Neural progenitor cell (in vitro differentiated cells): ENCODE measurements at regions not wholly inside any gene's neighbourhood (a gene's known extent, or its start where the extent isn't known, plus 50 kb on each side); places are given as distances from the start of the nearest gene placed in this dataset.
A peak's percentile ranks its signal among the peaks of the same experiment; 100 is the strongest.

Source experiments
- DNase-seq: peaks from one replicate; pipeline ENCODE4 v3.0.0-alpha.2; 2016; ENCODE audit warnings: low spot score
- H2AFZ ChIP-seq: fragments of 200-600 bp; sonication (generic); replicated peaks from 2 replicates; pipeline ENCODE4 v1.6.1; 2016; ENCODE audit warnings: antibody characterized with exemption
- H3F3A ChIP-seq: fragments of 200-600 bp; sonication (generic); 2 replicates; pipeline ENCODE4 v1.6.1; 2016; ENCODE audit warnings: antibody characterized with exemption, low read depth
- H3K27ac ChIP-seq: fragments of 200-600 bp; sonication (generic); 2 replicates; pipeline ENCODE4 v1.5.1; 2016; ENCODE audit warnings: mild to moderate bottlenecking
- H3K27me3 ChIP-seq: fragments of 200-600 bp; sonication (generic); 2 replicates; pipeline ENCODE4 v1.6.1; 2016; ENCODE audit warnings: mild to moderate bottlenecking, moderate library complexity
- H3K36me3 ChIP-seq: fragments of 200-600 bp; sonication (generic); 2 replicates; pipeline ENCODE4 v1.5.1; 2016
- H3K4me1 ChIP-seq: fragments of 200-600 bp; sonication (generic); 2 replicates; pipeline ENCODE4 v1.6.1; 2016; ENCODE audit warnings: mixed run types
- H3K4me2 ChIP-seq: fragments of 200-600 bp; sonication (generic); 2 replicates; pipeline ENCODE4 v1.6.1; 2016
- H3K4me3 ChIP-seq: fragments of 200-600 bp; sonication (generic); 2 replicates; pipeline ENCODE4 v1.5.1; 2016
- H3K79me2 ChIP-seq: fragments of 200-600 bp; sonication (generic); 2 replicates; pipeline ENCODE4 v1.6.1; 2016; ENCODE audit warnings: low read depth
- H3K9ac ChIP-seq: fragments of 200-600 bp; sonication (generic); 2 replicates; pipeline ENCODE4 v1.6.1; 2016
- H3K9me3 ChIP-seq: fragments of 200-600 bp; sonication (generic); 2 replicates; pipeline ENCODE4 v1.5.1; 2016; ENCODE audit warnings: low read depth
- H4K20me1 ChIP-seq: fragments of 200-600 bp; sonication (generic); 2 replicates; pipeline ENCODE4 v1.6.1; 2016; ENCODE audit warnings: low read depth
- H3K27ac Mint-ChIP-seq: 3 replicates; pipeline ENCODE4 v1.8.0; 2021; ENCODE audit warnings: mixed read lengths
- H3K27me3 Mint-ChIP-seq: 2 replicates; pipeline ENCODE4 v1.8.0; 2022; ENCODE audit warnings: low read depth, mild to moderate bottlenecking, inconsistent platforms, moderate library complexity, mixed read lengths; ENCODE audit not compliant: insufficient read depth
- H3K36me3 Mint-ChIP-seq: 3 replicates; pipeline ENCODE4 v1.8.0; 2021; ENCODE audit warnings: mixed read lengths
- H3K4me1 Mint-ChIP-seq: 3 replicates; pipeline ENCODE4 v1.8.0; 2021; ENCODE audit warnings: mixed read lengths
- H3K4me3 Mint-ChIP-seq: 3 replicates; pipeline ENCODE4 v1.8.0; 2021; ENCODE audit warnings: mild to moderate bottlenecking, moderate library complexity, mixed read lengths
- H3K9me3 Mint-ChIP-seq: 3 replicates; pipeline ENCODE4 v1.8.0; 2020; ENCODE audit warnings: mixed read lengths
- EZH2 ChIP-seq: fragments of 200-600 bp; sonication (generic); IDR thresholded peaks from 2 replicates; pipeline ENCODE4 v1.6.1; 2017; ENCODE audit warnings: antibody characterized with exemption, mild to moderate bottlenecking, moderate library complexity
- EZH2phosphoT487 ChIP-seq: fragments of 200-600 bp; sonication (generic); IDR thresholded peaks from 2 replicates; pipeline ENCODE4 v1.6.1; 2017; ENCODE audit warnings: antibody characterized with exemption
- TF ChIP-seq, protein P1 (sequence below): fragments of 200-600 bp; sonication (generic); IDR thresholded peaks from 2 replicates; pipeline ENCODE4 v1.5.1; 2017; ENCODE audit warnings: antibody characterized with exemption, mild to moderate bottlenecking

DNA sequence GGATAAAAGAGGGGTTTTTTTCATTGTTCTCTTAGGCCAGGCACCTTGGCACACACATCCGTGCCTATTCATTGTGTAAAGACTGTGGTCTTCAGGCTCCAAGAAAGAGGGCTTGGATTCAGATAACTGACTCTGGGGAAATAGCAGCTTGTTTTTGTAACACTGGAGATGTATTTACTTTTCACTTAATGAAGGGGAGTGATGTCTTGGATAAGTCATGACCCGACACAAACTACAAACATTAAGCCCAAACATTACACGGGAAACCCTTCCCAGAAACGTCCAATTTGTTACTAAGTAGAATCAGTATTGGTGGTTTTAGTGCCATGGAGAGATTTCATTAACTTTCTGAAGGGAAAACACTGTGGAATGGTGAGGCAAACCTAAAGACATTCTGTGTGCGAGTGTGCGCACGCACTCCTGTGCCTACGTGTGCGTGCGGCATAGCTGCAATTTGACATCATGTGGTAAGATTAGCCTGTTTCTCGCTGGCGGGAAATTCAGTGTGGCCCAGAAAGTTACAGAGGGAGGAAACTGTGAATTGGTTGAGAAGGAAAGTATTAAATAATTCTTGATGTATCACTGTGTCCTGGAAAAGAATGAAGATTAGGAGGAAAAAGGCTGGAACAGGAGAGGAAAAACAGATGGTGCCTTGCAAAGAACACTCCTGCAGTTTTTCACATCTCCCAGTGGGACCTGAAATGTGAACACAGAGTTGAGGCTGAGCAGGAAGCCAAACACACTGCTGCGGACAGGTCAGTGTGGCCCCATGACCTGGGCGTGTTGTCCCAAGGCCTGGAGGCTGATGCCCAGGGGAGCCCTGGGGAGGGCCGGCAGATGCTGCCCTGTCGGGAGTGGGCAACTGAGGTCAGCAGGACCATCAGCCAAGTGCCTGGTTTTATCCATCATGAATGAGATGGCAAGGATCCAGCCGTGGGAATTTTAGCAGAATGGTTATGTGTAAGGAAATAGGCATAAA, 108.5 kb downstream of the GAS1 start:
- no peaks in the 10 kb centered on the region for H4K20me1 ChIP-seq
- no peak overlapping the region for H3K27ac ChIP-seq
- H3K36me3 ChIP-seq: no peaks in the 10 kb centered on the region
- H3K4me2 ChIP-seq: no peak overlapping the region
- no peak for DNase-seq
- peaks cover 3% of the 10 kb centered on the region for H3K27me3 Mint-ChIP-seq
- no peak overlapping the region for H3K4me3 Mint-ChIP-seq
- H3K27ac Mint-ChIP-seq: peak overlapping the region; percentile 64
- no peak overlapping the region for H3K9ac ChIP-seq
- TF ChIP-seq EZH2 (no peak), EZH2phosphoT487 (no peak)
- TF ChIP-seq, protein P1, sequence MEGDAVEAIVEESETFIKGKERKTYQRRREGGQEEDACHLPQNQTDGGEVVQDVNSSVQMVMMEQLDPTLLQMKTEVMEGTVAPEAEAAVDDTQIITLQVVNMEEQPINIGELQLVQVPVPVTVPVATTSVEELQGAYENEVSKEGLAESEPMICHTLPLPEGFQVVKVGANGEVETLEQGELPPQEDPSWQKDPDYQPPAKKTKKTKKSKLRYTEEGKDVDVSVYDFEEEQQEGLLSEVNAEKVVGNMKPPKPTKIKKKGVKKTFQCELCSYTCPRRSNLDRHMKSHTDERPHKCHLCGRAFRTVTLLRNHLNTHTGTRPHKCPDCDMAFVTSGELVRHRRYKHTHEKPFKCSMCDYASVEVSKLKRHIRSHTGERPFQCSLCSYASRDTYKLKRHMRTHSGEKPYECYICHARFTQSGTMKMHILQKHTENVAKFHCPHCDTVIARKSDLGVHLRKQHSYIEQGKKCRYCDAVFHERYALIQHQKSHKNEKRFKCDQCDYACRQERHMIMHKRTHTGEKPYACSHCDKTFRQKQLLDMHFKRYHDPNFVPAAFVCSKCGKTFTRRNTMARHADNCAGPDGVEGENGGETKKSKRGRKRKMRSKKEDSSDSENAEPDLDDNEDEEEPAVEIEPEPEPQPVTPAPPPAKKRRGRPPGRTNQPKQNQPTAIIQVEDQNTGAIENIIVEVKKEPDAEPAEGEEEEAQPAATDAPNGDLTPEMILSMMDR: no peak
- no peaks in the 10 kb centered on the region for H3K9me3 Mint-ChIP-seq
- no peaks in the 10 kb centered on the region for H3K9me3 ChIP-seq
- H2AFZ ChIP-seq: no peak overlapping the region
- no peaks in the 10 kb centered on the region for H3K4me1 ChIP-seq
- peaks cover 26% of the 10 kb centered on the region for H3K4me1 Mint-ChIP-seq
- H3K27me3 ChIP-seq: no peaks in the 10 kb centered on the region
- H3K79me2 ChIP-seq: no peaks in the 10 kb centered on the region
- no peak overlapping the region for H3K4me3 ChIP-seq
- no peaks in the 10 kb centered on the region for H3F3A ChIP-seq
- H3K36me3 Mint-ChIP-seq: no peaks in the 10 kb centered on the region

DNA sequence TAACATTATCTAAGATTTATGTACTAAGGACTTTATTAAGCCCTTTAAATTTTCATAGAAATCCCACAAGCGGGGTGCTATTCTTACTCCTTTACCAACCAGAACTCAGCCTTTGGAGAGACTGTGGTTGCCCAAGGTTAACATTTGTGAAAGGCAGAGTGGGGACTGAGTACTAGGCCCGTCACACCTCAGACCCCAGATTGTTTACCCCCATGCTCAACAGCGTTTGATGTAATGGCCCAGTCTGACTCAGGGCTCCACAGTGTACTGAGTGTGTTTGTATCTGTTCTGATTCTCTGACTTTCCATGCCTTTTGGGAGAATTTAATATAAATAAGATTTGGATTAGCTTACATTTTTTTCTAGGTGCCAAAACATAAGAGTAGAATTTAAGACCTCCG, 110.0 kb downstream of the GAS1 start:
- H3K36me3 ChIP-seq: no peaks in the 10 kb centered on the region
- H3K27me3 ChIP-seq: no peaks in the 10 kb centered on the region
- Mint-ChIP-seq H3K4me3 (no peak overlapping the region), H3K27ac (no peak overlapping the region), H3K4me1 (peaks cover 18% of the 10 kb centered on the region), H3K9me3 (no peaks in the 10 kb centered on the region), H3K27me3 (no peaks in the 10 kb centered on the region), H3K36me3 (no peaks in the 10 kb centered on the region)
- H3K9ac ChIP-seq: no peak overlapping the region
- no peak overlapping the region for H3K27ac ChIP-seq
- no peaks in the 10 kb centered on the region for H3F3A ChIP-seq
- TF ChIP-seq EZH2 (no peak), EZH2phosphoT487 (no peak)
- TF ChIP-seq, protein P1: no peak
- no peaks in the 10 kb centered on the region for H4K20me1 ChIP-seq
- H3K4me3 ChIP-seq: no peak overlapping the region
- H3K4me1 ChIP-seq: no peaks in the 10 kb centered on the region
- H3K9me3 ChIP-seq: no peaks in the 10 kb centered on the region
- no peak overlapping the region for H2AFZ ChIP-seq
- no peak overlapping the region for H3K4me2 ChIP-seq
- DNase-seq: no peak
- no peaks in the 10 kb centered on the region for H3K79me2 ChIP-seq

DNA sequence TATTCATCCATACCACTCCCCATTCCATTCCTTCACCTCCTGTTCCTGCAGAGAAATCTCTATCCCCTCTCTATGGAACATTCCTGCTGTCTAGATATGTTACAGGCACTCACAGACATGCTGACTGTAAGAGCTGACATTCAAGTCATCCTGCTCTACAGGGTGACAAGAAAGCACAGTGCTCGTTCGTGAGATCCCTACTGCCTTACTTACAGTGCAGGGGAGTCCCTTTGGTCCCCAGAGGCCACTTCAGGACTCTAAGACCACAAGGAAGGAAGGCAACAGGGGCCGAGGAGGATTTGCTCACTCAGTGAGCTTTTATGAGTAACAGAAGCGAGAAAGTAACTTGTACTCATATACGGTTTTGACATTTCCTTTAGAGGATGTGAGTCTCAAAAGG, 110.5 kb downstream of the GAS1 start:
- Histone ChIP-seq H3K9ac (no peak overlapping the region), H3K27ac (no peak overlapping the region), H3K79me2 (no peaks in the 10 kb centered on the region), H2AFZ (no peak overlapping the region), H3K27me3 (no peaks in the 10 kb centered on the region), H3K4me1 (no peaks in the 10 kb centered on the region), H3K4me2 (no peak overlapping the region), H3K36me3 (no peaks in the 10 kb centered on the region), H3F3A (no peaks in the 10 kb centered on the region), H3K4me3 (no peak overlapping the region), H4K20me1 (no peaks in the 10 kb centered on the region), H3K9me3 (no peaks in the 10 kb centered on the region)
- Mint-ChIP-seq H3K27ac (peak overlapping the region; percentile 57), H3K9me3 (no peaks in the 10 kb centered on the region), H3K4me3 (no peak overlapping the region), H3K27me3 (no peaks in the 10 kb centered on the region), H3K36me3 (no peaks in the 10 kb centered on the region), H3K4me1 (peaks cover 18% of the 10 kb centered on the region)
- TF ChIP-seq, protein P1: no peak
- TF ChIP-seq EZH2phosphoT487: no peak
- TF ChIP-seq EZH2: no peak
- no peak for DNase-seq
